ENCODE measurements at regions not wholly inside any gene's neighbourhood (a gene's known extent, or its start where the extent isn't known, plus 50 kb on each side); places are given as distances from the start of the nearest gene placed in this dataset.

- TF ChIP-seq POLR2A (IDR thresholded peaks at IDR 0.05; ENCODE audit: low read length) (no peak), GATA1 (IDR thresholded peaks at IDR 0.05; ENCODE audit: low read depth, low read length) (no peak)
Observed at GRCh38 chr7:10484767-10485166, 488.9 kb upstream of the PHF14 start.

All from erythroblast (primary cell).